Fibroblast of lung (primary cell): ENCODE measurements at regions not wholly inside any gene's neighbourhood (a gene's known extent, or its start where the extent isn't known, plus 50 kb on each side); places are given as distances from the start of the nearest gene placed in this dataset.

Source experiments
- DNase-seq, 2 donors: peaks; one replicate each; pipeline versions ENCODE4 v3.0.0 to v3.0.0-alpha.2; 2010; ENCODE audit warnings: low read depth in 2 of 2
- H2AFZ ChIP-seq: 2 replicates; pipeline ENCODE4 v1.5.1; 2012; ENCODE audit warnings: low read length, control low read depth, inconsistent platforms
- H3K27ac ChIP-seq: 2 replicates; pipeline ENCODE4 v1.5.1; 2011; ENCODE audit warnings: low read length, control low read depth; ENCODE audit not compliant: insufficient read depth
- H3K27me3 ChIP-seq: 2 replicates; pipeline ENCODE4 v1.5.1; 2011; ENCODE audit warnings: mild to moderate bottlenecking, low read length; ENCODE audit not compliant: control insufficient read depth, insufficient read depth
- H3K36me3 ChIP-seq: 2 replicates; pipeline ENCODE4 v1.5.1; 2011; ENCODE audit warnings: low read length; ENCODE audit not compliant: control insufficient read depth, insufficient read depth
- H3K4me1 ChIP-seq: 2 replicates; pipeline ENCODE4 v1.5.1; 2011; ENCODE audit warnings: low read length; ENCODE audit not compliant: control insufficient read depth, insufficient read depth; ENCODE audit errors: extremely low read depth
- H3K4me2 ChIP-seq: 2 replicates; pipeline ENCODE4 v1.5.1; 2011; ENCODE audit warnings: low read length, control low read depth; ENCODE audit not compliant: insufficient read depth; ENCODE audit errors: extremely low read depth
- H3K4me3 ChIP-seq, 4 experiments: fragments of 200-600 bp in 1 of 4; sonication (generic) in 1 of 4; replicated peaks in 1 of 4; 2 replicates each; pipeline ENCODE4 v1.5.1; 2011 to 2016; ENCODE audit warnings: low read length in 4 of 4, low read depth in 3 of 4, mild to moderate bottlenecking in 3 of 4, control low read depth in 2 of 4, inconsistent platforms in 1 of 4, mixed read lengths in 1 of 4; ENCODE audit not compliant: insufficient read depth in 1 of 4; ENCODE audit errors: control extremely low read depth in 1 of 4
- H3K79me2 ChIP-seq: 2 replicates; pipeline ENCODE4 v1.5.1; 2012; ENCODE audit warnings: mild to moderate bottlenecking, low read length, inconsistent platforms; ENCODE audit not compliant: control insufficient read depth, insufficient read depth
- H3K9ac ChIP-seq: 2 replicates; pipeline ENCODE4 v1.5.1; 2011; ENCODE audit warnings: mild to moderate bottlenecking, low read length, control low read depth; ENCODE audit not compliant: insufficient read depth
- H3K9me3 ChIP-seq: 2 replicates; pipeline ENCODE4 v1.5.1; 2012; ENCODE audit warnings: low read depth, low read length; ENCODE audit not compliant: control insufficient read depth, insufficient read depth
- H4K20me1 ChIP-seq: 2 replicates; pipeline ENCODE4 v1.5.1; 2011; ENCODE audit warnings: low read length; ENCODE audit not compliant: control insufficient read depth, insufficient read depth; ENCODE audit errors: extremely low read depth
- CTCF ChIP-seq, 2 donors: IDR thresholded peaks in 1 of 2; conservative IDR thresholded peaks in 1 of 2; 1 replicate in 1 of 2; 2 replicates in 1 of 2; pipeline ENCODE4 v1.5.1; 2011 to 2012; ENCODE audit warnings: low read length in 2 of 2, control low read depth in 1 of 2, inconsistent platforms in 1 of 2, low read depth in 1 of 2, mild to moderate bottlenecking in 1 of 2
- EZH2 ChIP-seq: IDR thresholded peaks from 2 replicates; pipeline ENCODE4 v1.5.1; 2012; ENCODE audit warnings: low read length, control low read depth, mild to moderate bottlenecking; ENCODE audit errors: missing control alignments

- H3K4me1 ChIP-seq, result no peaks in the 10 kb centered on the region
- H3K9me3 ChIP-seq, result no peaks in the 10 kb centered on the region
- TF ChIP-seq CTCF (conservative IDR thresholded peaks at IDR 0.05 in 1 of 2, IDR thresholded peaks at IDR 0.05 in 1 of 2; ENCODE audit: low read depth in 1 of 2, low read length in 2 of 2) (no peak), EZH2 (no peak)
- no peak overlapping the region for H3K4me2 ChIP-seq
- no peak overlapping the region for H3K27ac ChIP-seq
- no peak overlapping the region for H2AFZ ChIP-seq
- no peak for DNase-seq
- H3K36me3 ChIP-seq, result no peaks in the 10 kb centered on the region
- H3K27me3 ChIP-seq, result no peaks in the 10 kb centered on the region
- H3K9ac ChIP-seq, result no peak overlapping the region
- no peaks in the 10 kb centered on the region for H3K79me2 ChIP-seq
- H4K20me1 ChIP-seq, result no peaks in the 10 kb centered on the region
- no peak overlapping the region for H3K4me3 ChIP-seq
Observed at GRCh38 chr14:100967178-100967577, 63.7 kb upstream of the RTL1 start.

- Histone ChIP-seq H3K9ac (no peak overlapping the region), H3K4me1 (no peaks in the 10 kb centered on the region), H3K4me3 (no peak overlapping the region), H3K27ac (no peak overlapping the region), H4K20me1 (no peaks in the 10 kb centered on the region), H3K36me3 (no peaks in the 10 kb centered on the region), H3K79me2 (no peaks in the 10 kb centered on the region), H2AFZ (no peak overlapping the region), H3K4me2 (no peak overlapping the region), H3K27me3 (no peaks in the 10 kb centered on the region), H3K9me3 (no peaks in the 10 kb centered on the region)
- TF ChIP-seq EZH2 (no peak), CTCF (conservative IDR thresholded peaks at IDR 0.05 in 1 of 2, IDR thresholded peaks at IDR 0.05 in 1 of 2; ENCODE audit: low read depth in 1 of 2, low read length in 2 of 2) (no peak)
- DNase-seq, result no peak
Observed at GRCh38 chr14:100967930-100968329, 64.4 kb upstream of the RTL1 start.

- H3K36me3 ChIP-seq, result peaks cover 3% of the 10 kb centered on the region
- no peak overlapping the region for H2AFZ ChIP-seq
- peak in 1 of 2 donors; percentile 85 for DNase-seq
- H3K4me2 ChIP-seq, result no peak overlapping the region
- H3K79me2 ChIP-seq, result no peaks in the 10 kb centered on the region
- no peaks in the 10 kb centered on the region for H4K20me1 ChIP-seq
- H3K4me3 ChIP-seq, result no peak overlapping the region
- H3K9me3 ChIP-seq, result no peaks in the 10 kb centered on the region
- H3K4me1 ChIP-seq, result no peaks in the 10 kb centered on the region
- H3K9ac ChIP-seq, result no peak overlapping the region
- TF ChIP-seq CTCF (conservative IDR thresholded peaks at IDR 0.05 in 1 of 2, IDR thresholded peaks at IDR 0.05 in 1 of 2; ENCODE audit: low read depth in 1 of 2, low read length in 2 of 2) (no peak), EZH2 (no peak)
- no peak overlapping the region for H3K27ac ChIP-seq
- no peaks in the 10 kb centered on the region for H3K27me3 ChIP-seq
Observed at GRCh38 chr14:100972118-100972897, 68.8 kb upstream of the RTL1 start.
